Keratinocyte (primary cell): ENCODE measurements at regions not wholly inside any gene's neighbourhood (a gene's known extent, or its start where the extent isn't known, plus 50 kb on each side); places are given as distances from the start of the nearest gene placed in this dataset.

Source experiments
- EZH2 ChIP-seq: IDR thresholded peaks from one replicate; pipeline ENCODE4 v1.6.1; 2012; ENCODE audit warnings: inconsistent platforms, mild to moderate bottlenecking, low read length, moderate library complexity
- TF ChIP-seq, protein P1 (sequence below), 3 experiments: IDR thresholded peaks in 1 of 3; conservative IDR thresholded peaks in 1 of 3; optimal IDR thresholded peaks in 1 of 3; 2 replicates in 2 of 3; 3 replicates in 1 of 3; pipeline versions ENCODE3 to v1.5.1; 2011; ENCODE audit warnings: low read length in 3 of 3, mild to moderate bottlenecking in 3 of 3, moderate library complexity in 2 of 3, control low read depth in 1 of 3, inconsistent platforms in 1 of 3; ENCODE audit not compliant: insufficient read depth in 2 of 3; ENCODE audit errors: extremely low read depth in 1 of 3

DNA sequence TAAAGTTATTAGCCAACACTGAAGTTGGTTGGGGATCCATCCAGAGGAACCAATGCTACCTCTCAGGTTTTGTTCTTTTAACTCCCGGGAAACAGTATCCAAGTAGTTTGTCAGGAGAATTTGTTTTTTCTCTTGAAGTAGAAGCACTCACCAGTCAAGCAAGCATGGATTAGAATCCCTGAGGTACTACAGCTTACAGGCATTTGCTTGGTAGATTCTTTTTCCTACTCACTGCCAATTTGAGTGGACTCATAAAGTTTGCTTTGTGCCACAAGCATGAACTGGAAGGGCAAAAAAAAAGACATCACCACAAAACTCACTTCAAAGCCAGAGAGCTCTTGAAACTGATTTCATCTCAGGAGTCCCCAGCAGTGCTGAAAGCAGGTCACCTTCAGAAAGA lies 167.4 kb downstream of the MBOAT1 start:
- TF ChIP-seq, protein P1, sequence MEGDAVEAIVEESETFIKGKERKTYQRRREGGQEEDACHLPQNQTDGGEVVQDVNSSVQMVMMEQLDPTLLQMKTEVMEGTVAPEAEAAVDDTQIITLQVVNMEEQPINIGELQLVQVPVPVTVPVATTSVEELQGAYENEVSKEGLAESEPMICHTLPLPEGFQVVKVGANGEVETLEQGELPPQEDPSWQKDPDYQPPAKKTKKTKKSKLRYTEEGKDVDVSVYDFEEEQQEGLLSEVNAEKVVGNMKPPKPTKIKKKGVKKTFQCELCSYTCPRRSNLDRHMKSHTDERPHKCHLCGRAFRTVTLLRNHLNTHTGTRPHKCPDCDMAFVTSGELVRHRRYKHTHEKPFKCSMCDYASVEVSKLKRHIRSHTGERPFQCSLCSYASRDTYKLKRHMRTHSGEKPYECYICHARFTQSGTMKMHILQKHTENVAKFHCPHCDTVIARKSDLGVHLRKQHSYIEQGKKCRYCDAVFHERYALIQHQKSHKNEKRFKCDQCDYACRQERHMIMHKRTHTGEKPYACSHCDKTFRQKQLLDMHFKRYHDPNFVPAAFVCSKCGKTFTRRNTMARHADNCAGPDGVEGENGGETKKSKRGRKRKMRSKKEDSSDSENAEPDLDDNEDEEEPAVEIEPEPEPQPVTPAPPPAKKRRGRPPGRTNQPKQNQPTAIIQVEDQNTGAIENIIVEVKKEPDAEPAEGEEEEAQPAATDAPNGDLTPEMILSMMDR (optimal IDR thresholded peaks at IDR 0.05 in 1 of 3, IDR thresholded peaks at IDR 0.05 in 1 of 3, conservative IDR thresholded peaks at IDR 0.05 in 1 of 3; ENCODE audit: extremely low read depth in 1 of 3, insufficient read depth in 2 of 3, low read length in 3 of 3) = no peak
- TF ChIP-seq EZH2 = no peak
